Endothelial cell of umbilical vein (primary cell): ENCODE measurements at regions not wholly inside any gene's neighbourhood (a gene's known extent, or its start where the extent isn't known, plus 50 kb on each side); places are given as distances from the start of the nearest gene placed in this dataset.

Experiments
- BruUV-seq: library from RNA; stranded (reverse); fragments of 400-500 nt; replicated peaks from 2 replicates; lab custom pipeline; 2021; lab: Mats Ljungman, UMichigan
- CTCF ChIA-PET: fragments of 300-600, 350-600 bp; sonication (Branson Sonifier 250); formaldehyde crosslinking; loops from one replicate; lab custom pipeline; 2021; ENCODE audit warnings: antibody characterized with exemption, inconsistent platforms; lab: Charles Lee
- POLR2A ChIA-PET: fragments of 300-600, 350-600 bp; sonication (Branson Sonifier 250); formaldehyde crosslinking; loops from one replicate; lab custom pipeline; 2021; ENCODE audit warnings: antibody characterized with exemption, inconsistent platforms; lab: Charles Lee
- DNase-seq: peaks from one replicate; pipeline ENCODE4 v3.0.0-alpha.2; 2011; ENCODE audit warnings: low read depth, low spot score
- FAIRE-seq: peaks from 2 replicates; lab custom pipeline; 2011; peaks lifted over from hg19 to GRCh38; lab: Jason Lieb, UNC
- H2AFZ ChIP-seq: 2 replicates; pipeline ENCODE4 v1.6.0; 2012; ENCODE audit warnings: low read depth, low read length, control low read depth, inconsistent platforms
- H3K27ac ChIP-seq: 2 replicates; pipeline ENCODE4 v1.5.1; 2011; ENCODE audit warnings: low read depth, mild to moderate bottlenecking, control low read depth, low read length, moderate library complexity; ENCODE audit not compliant: insufficient read depth
- H3K27me3 ChIP-seq, 2 experiments: 2 replicates each; pipeline versions ENCODE4 v1.6.0 to v1.6.1; 2011; ENCODE audit warnings: low read length in 2 of 2, mixed read lengths in 1 of 2; ENCODE audit not compliant: control insufficient read depth in 2 of 2, insufficient read depth in 2 of 2
- H3K36me3 ChIP-seq, 2 experiments: 2 replicates in 1 of 2; 3 replicates in 1 of 2; pipeline ENCODE4 v1.5.1; 2011; ENCODE audit warnings: low read length in 2 of 2, mild to moderate bottlenecking in 1 of 2, moderate library complexity in 1 of 2; ENCODE audit not compliant: control insufficient read depth in 2 of 2, insufficient read depth in 2 of 2; ENCODE audit errors: extremely low read depth in 1 of 2
- H3K4me1 ChIP-seq: 3 replicates; pipeline ENCODE4 v1.5.1; 2011; ENCODE audit warnings: mild to moderate bottlenecking, low read length; ENCODE audit not compliant: control insufficient read depth, insufficient read depth; ENCODE audit errors: extremely low read depth
- H3K4me2 ChIP-seq: 2 replicates; pipeline ENCODE4 v1.6.1; 2011; ENCODE audit warnings: low read length, control low read depth, mixed read lengths; ENCODE audit not compliant: insufficient read depth
- H3K4me3 ChIP-seq, 3 experiments: fragments of 200-600 bp in 1 of 3; sonication (generic), shearing (Covaris generic) in 1 of 3; replicated peaks in 1 of 3; 2 replicates each; pipeline ENCODE4 v1.5.1; 2011 to 2016; ENCODE audit warnings: control low read depth in 3 of 3, low read length in 3 of 3, mild to moderate bottlenecking in 2 of 3, inconsistent platforms in 1 of 3, low read depth in 1 of 3, moderate library complexity in 1 of 3; ENCODE audit not compliant: insufficient read depth in 1 of 3
- H3K79me2 ChIP-seq: 2 replicates; pipeline ENCODE4 v1.6.0; 2012; ENCODE audit warnings: low read length, inconsistent platforms; ENCODE audit not compliant: control insufficient read depth, insufficient read depth
- H3K9ac ChIP-seq: replicated peaks from 2 replicates; pipeline ENCODE3; 2011; ENCODE audit warnings: low read length, control low read depth; ENCODE audit not compliant: insufficient read depth; ENCODE audit errors: extremely low read depth
- H3K9me1 ChIP-seq: replicated peaks from 3 replicates; pipeline ENCODE4 v1.6.0; 2011; ENCODE audit warnings: mild to moderate bottlenecking, low read length; ENCODE audit not compliant: control insufficient read depth, insufficient read depth; ENCODE audit errors: extremely low read depth
- H3K9me3 ChIP-seq: replicated peaks from 2 replicates; pipeline ENCODE4 v1.5.1; 2012; ENCODE audit warnings: low read length, inconsistent platforms; ENCODE audit not compliant: control insufficient read depth, insufficient read depth
- H4K20me1 ChIP-seq: replicated peaks from 2 replicates; pipeline ENCODE3; 2011; ENCODE audit warnings: mild to moderate bottlenecking, low read length; ENCODE audit not compliant: control insufficient read depth, insufficient read depth; ENCODE audit errors: extremely low read depth
- CTCF ChIP-seq, 2 donors: IDR thresholded peaks; 1 replicate in 1 of 2; 2 replicates in 1 of 2; pipeline ENCODE4 v1.5.1; 2011; ENCODE audit warnings: low read length in 2 of 2, mild to moderate bottlenecking in 2 of 2, moderate library complexity in 2 of 2, control low read depth in 1 of 2, inconsistent platforms in 1 of 2, low read depth in 1 of 2; ENCODE audit not compliant: insufficient read depth in 1 of 2; ENCODE audit errors: extremely low read depth in 1 of 2
- EZH2 ChIP-seq: IDR thresholded peaks from 2 replicates; pipeline ENCODE4 v1.6.1; 2012; ENCODE audit warnings: borderline replicate concordance, low read depth, mild to moderate bottlenecking, moderate library complexity, low read length, inconsistent platforms; ENCODE audit not compliant: severe bottlenecking
- FOS ChIP-seq: IDR thresholded peaks from 2 replicates; pipeline ENCODE4 v1.6.1; 2011; ENCODE audit warnings: mild to moderate bottlenecking, low read length, moderate library complexity, borderline replicate concordance; ENCODE audit not compliant: insufficient read depth
- GATA2 ChIP-seq: IDR thresholded peaks from 2 replicates; pipeline ENCODE4 v1.7.0; 2011; ENCODE audit warnings: low read depth, mild to moderate bottlenecking, moderate library complexity, mixed read lengths, low read length; ENCODE audit not compliant: insufficient read length, insufficient read depth
- JUN ChIP-seq: IDR thresholded peaks from 2 replicates; pipeline ENCODE4 v1.6.1; 2011; ENCODE audit warnings: borderline replicate concordance, low read depth; ENCODE audit not compliant: insufficient read length, insufficient read depth
- MYC ChIP-seq: IDR thresholded peaks from one replicate; pipeline ENCODE4 v1.6.1; 2011; ENCODE audit warnings: mild to moderate bottlenecking, low read depth, low read length
- POLR2A ChIP-seq: IDR thresholded peaks from 2 replicates; pipeline ENCODE4 v1.6.1; 2012; ENCODE audit warnings: low read depth, mild to moderate bottlenecking, control low read depth, low read length
- POLR2AphosphoS5 ChIP-seq: IDR thresholded peaks from 2 replicates; pipeline ENCODE4 v1.6.1; 2012; ENCODE audit warnings: low read depth, mild to moderate bottlenecking, control low read depth, low read length, moderate library complexity; ENCODE audit not compliant: insufficient read depth
- dilution Hi-C: fragments of 300-500 bp; cut with MboI; formaldehyde crosslinking; loops from one replicate; pipeline ENCODE4 v1.15.0; 2019; ENCODE audit warnings: low sequenced_read_pairs; ENCODE audit not compliant: extremely low pct_ligation_motif_present
- intact Hi-C: fragments of 100-400 bp; cut with micrococcal nuclease; formaldehyde crosslinking; loops from one replicate; pipeline ENCODE4 v1.10.0; 2022
- TF ChIP-seq, protein P1 (sequence below): IDR thresholded peaks from 2 replicates; pipeline ENCODE4 v1.6.1; 2011; ENCODE audit not compliant: insufficient read depth, insufficient read length

DNA sequence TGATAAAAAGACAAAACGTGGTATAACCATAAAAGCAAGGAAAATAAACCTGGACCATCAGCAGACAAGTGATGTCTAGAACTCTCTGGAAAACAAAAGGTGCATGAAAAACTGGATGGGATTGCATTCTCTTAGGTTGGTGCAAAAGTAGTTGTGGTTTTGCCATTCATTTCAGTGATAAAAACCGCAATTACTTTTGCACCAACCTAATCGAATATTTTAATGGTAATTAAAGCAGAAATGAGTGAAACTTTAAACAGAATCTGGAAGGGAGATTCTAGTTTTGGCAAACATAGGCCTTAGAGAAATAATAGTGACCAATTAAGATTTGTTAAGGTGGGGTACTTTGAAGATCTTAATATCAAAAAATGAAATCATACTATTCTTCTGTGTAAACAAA is 800.8 kb upstream of the GYPC start:
- Histone ChIP-seq H3K36me3 (no peaks in the 10 kb centered on the region), H3K9ac (no peak overlapping the region), H3K4me3 (no peak overlapping the region), H3K27ac (no peak overlapping the region), H3K9me3 (peaks cover 7% of the 10 kb centered on the region), H3K4me1 (no peaks in the 10 kb centered on the region), H3K79me2 (no peaks in the 10 kb centered on the region), H3K27me3 (no peaks in the 10 kb centered on the region), H4K20me1 (no peaks in the 10 kb centered on the region), H3K9me1 (no peaks in the 10 kb centered on the region), H3K4me2 (no peak overlapping the region), H2AFZ (no peak overlapping the region)
- DNase-seq (no peak), FAIRE-seq (no peak)
- no TSS peak for BruUV-seq
- ChIA-PET POLR2A (no interaction called here), CTCF (no interaction called here)
- TF ChIP-seq CTCF (IDR thresholded peaks at IDR 0.05; ENCODE audit: extremely low read depth in 1 of 2, insufficient read depth in 1 of 2, low read depth in 1 of 2, low read length in 2 of 2) (no peak), POLR2A (no peak), JUN (no peak), GATA2 (no peak), MYC (no peak), POLR2AphosphoS5 (no peak), FOS (no peak), EZH2 (no peak)
- TF ChIP-seq, protein P1, sequence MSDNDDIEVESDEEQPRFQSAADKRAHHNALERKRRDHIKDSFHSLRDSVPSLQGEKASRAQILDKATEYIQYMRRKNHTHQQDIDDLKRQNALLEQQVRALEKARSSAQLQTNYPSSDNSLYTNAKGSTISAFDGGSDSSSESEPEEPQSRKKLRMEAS = no peak
- dilution Hi-C loops (no loop called here), intact Hi-C loops (no loop called here)
